ENCODE measurements at regions not wholly inside any gene's neighbourhood (a gene's known extent, or its start where the extent isn't known, plus 50 kb on each side); places are given as distances from the start of the nearest gene placed in this dataset.

DNA sequence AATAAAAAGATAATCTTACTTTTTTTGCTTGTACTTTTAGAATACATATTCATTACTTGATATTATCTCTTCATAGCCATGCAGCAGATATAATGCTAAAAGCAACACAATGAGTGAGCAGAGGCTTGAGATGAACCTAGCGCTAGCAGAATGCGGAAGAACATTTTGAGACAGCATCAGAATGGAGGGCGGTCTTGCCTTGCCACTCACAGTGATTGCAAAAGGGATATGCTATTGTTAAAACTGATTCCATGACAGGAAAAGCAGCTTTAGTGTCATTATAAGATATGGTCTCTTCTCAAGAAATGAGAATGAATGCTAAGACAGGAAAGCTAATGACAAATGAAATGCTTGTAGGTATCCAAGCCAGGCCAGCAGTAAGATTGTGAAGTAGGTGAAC is 200.0 kb upstream of the GJE1 start:
- TF ChIP-seq, protein P1, sequence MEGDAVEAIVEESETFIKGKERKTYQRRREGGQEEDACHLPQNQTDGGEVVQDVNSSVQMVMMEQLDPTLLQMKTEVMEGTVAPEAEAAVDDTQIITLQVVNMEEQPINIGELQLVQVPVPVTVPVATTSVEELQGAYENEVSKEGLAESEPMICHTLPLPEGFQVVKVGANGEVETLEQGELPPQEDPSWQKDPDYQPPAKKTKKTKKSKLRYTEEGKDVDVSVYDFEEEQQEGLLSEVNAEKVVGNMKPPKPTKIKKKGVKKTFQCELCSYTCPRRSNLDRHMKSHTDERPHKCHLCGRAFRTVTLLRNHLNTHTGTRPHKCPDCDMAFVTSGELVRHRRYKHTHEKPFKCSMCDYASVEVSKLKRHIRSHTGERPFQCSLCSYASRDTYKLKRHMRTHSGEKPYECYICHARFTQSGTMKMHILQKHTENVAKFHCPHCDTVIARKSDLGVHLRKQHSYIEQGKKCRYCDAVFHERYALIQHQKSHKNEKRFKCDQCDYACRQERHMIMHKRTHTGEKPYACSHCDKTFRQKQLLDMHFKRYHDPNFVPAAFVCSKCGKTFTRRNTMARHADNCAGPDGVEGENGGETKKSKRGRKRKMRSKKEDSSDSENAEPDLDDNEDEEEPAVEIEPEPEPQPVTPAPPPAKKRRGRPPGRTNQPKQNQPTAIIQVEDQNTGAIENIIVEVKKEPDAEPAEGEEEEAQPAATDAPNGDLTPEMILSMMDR (conservative IDR thresholded peaks at IDR 0.05 in 1 of 2, IDR thresholded peaks at IDR 0.05 in 1 of 2; ENCODE audit: extremely low read depth in 1 of 2, insufficient read depth in 1 of 2, low read depth in 1 of 2, low read length in 2 of 2) = no peak
- TF ChIP-seq EZH2 (IDR thresholded peaks at IDR 0.05; ENCODE audit: borderline replicate concordance, low read length) = no peak

Data from mammary epithelial cell (primary cell).